ENCODE measurements at regions not wholly inside any gene's neighbourhood (a gene's known extent, or its start where the extent isn't known, plus 50 kb on each side); places are given as distances from the start of the nearest gene placed in this dataset.

- H3K9me3 Mint-ChIP-seq = no peaks in the 10 kb centered on the region
- no peaks in the 10 kb centered on the region for H3K4me1 Mint-ChIP-seq
- no peak overlapping the region for H3K27ac Mint-ChIP-seq
- H3K27me3 Mint-ChIP-seq (ENCODE audit: low read depth in 3 of 3) = peaks cover 0 to 3% (median 0%) of the 10 kb centered on the region in 3 donors
- no peaks in the 10 kb centered on the region for H3K36me3 Mint-ChIP-seq
- no peak for DNase-seq
- no peak overlapping the region for H3K4me3 Mint-ChIP-seq
Observed at GRCh38 chr16:65958086-65958485, 408.4 kb upstream of the CDH5 start.

GRCh38 chr16:65956100-65956499 lies 410.4 kb upstream of the CDH5 start:
- no peaks in the 10 kb centered on the region for H3K9me3 Mint-ChIP-seq
- no peaks in the 10 kb centered on the region for H3K36me3 Mint-ChIP-seq
- no peak overlapping the region for H3K4me3 Mint-ChIP-seq

GRCh38 chr16:65954446-65954845 lies 412.0 kb upstream of the CDH5 start:
- H3K9me3 Mint-ChIP-seq = no peaks in the 10 kb centered on the region
- no peaks in the 10 kb centered on the region for H3K36me3 Mint-ChIP-seq
- no peak overlapping the region for H3K4me3 Mint-ChIP-seq
- DNase-seq = no peak
- H3K27ac Mint-ChIP-seq = no peak overlapping the region
- H3K4me1 Mint-ChIP-seq = no peaks in the 10 kb centered on the region
- peaks cover 0 to 1% (median 0%) of the 10 kb centered on the region in 3 donors for H3K27me3 Mint-ChIP-seq (ENCODE audit: low read depth in 3 of 3)

More at GRCh38 chr16:65956100-65956499, 410.4 kb upstream of the CDH5 start:
- DNase-seq = no peak
- H3K4me1 Mint-ChIP-seq = no peaks in the 10 kb centered on the region
- no peak overlapping the region for H3K27ac Mint-ChIP-seq
- no peaks in the 10 kb centered on the region for H3K27me3 Mint-ChIP-seq (ENCODE audit: low read depth in 3 of 3)

GRCh38 chr16:65950211-65950610 lies 416.3 kb upstream of the CDH5 start:
- Mint-ChIP-seq H3K9me3 (no peaks in the 10 kb centered on the region), H3K4me1 (no peaks in the 10 kb centered on the region), H3K36me3 (no peaks in the 10 kb centered on the region), H3K4me3 (no peak overlapping the region), H3K27ac (no peak overlapping the region), H3K27me3 (ENCODE audit: low read depth in 3 of 3) (peaks cover 0 to 4% (median 1%) of the 10 kb centered on the region in 3 donors)
- no peak for DNase-seq

GRCh38 chr16:65948361-65948760 lies 418.1 kb upstream of the CDH5 start:
- Mint-ChIP-seq H3K27ac (no peak overlapping the region), H3K27me3 (ENCODE audit: low read depth in 3 of 3) (peaks cover 0 to 4% (median 1%) of the 10 kb centered on the region in 3 donors), H3K4me1 (no peaks in the 10 kb centered on the region), H3K4me3 (no peak overlapping the region), H3K36me3 (no peaks in the 10 kb centered on the region), H3K9me3 (peaks cover 0 to 2% (median 0%) of the 10 kb centered on the region in 6 donors)
- no peak for DNase-seq

GRCh38 chr16:65947951-65948350 lies 418.5 kb upstream of the CDH5 start:
- Mint-ChIP-seq H3K4me1 (no peaks in the 10 kb centered on the region), H3K27ac (no peak overlapping the region), H3K27me3 (ENCODE audit: low read depth in 3 of 3) (peaks cover 0 to 4% (median 1%) of the 10 kb centered on the region in 3 donors), H3K9me3 (peaks cover 0 to 2% (median 0%) of the 10 kb centered on the region in 6 donors), H3K36me3 (no peaks in the 10 kb centered on the region), H3K4me3 (no peak overlapping the region)
- no peak for DNase-seq

GRCh38 chr16:65945493-65945892 lies 421.0 kb upstream of the CDH5 start:
- Mint-ChIP-seq H3K36me3 (no peaks in the 10 kb centered on the region), H3K9me3 (peaks cover 0 to 2% (median 0%) of the 10 kb centered on the region in 6 donors), H3K27ac (no peak overlapping the region), H3K4me3 (no peak overlapping the region), H3K27me3 (ENCODE audit: low read depth in 3 of 3) (peaks cover 0 to 4% (median 3%) of the 10 kb centered on the region in 3 donors), H3K4me1 (no peaks in the 10 kb centered on the region)
- no peak for DNase-seq

- no peak for DNase-seq
- H3K4me1 Mint-ChIP-seq = no peaks in the 10 kb centered on the region
- peaks cover 0 to 2% (median 0%) of the 10 kb centered on the region in 6 donors for H3K9me3 Mint-ChIP-seq
- no peak overlapping the region for H3K4me3 Mint-ChIP-seq
- peaks cover 0 to 4% (median 3%) of the 10 kb centered on the region in 3 donors for H3K27me3 Mint-ChIP-seq (ENCODE audit: low read depth in 3 of 3)
- no peak overlapping the region for H3K27ac Mint-ChIP-seq
- no peaks in the 10 kb centered on the region for H3K36me3 Mint-ChIP-seq
Observed at GRCh38 chr16:65944361-65944760, 422.1 kb upstream of the CDH5 start.

GRCh38 chr16:65940711-65941110 lies 425.8 kb upstream of the CDH5 start:
- Mint-ChIP-seq H3K36me3 (no peaks in the 10 kb centered on the region), H3K27ac (no peak overlapping the region), H3K9me3 (peaks cover 0 to 2% (median 0%) of the 10 kb centered on the region in 6 donors), H3K4me3 (no peak overlapping the region), H3K27me3 (ENCODE audit: low read depth in 3 of 3) (peaks cover 0 to 3% (median 0%) of the 10 kb centered on the region in 3 donors), H3K4me1 (no peaks in the 10 kb centered on the region)
- no peak for DNase-seq

- Mint-ChIP-seq H3K36me3 (no peaks in the 10 kb centered on the region), H3K4me1 (no peaks in the 10 kb centered on the region), H3K27me3 (ENCODE audit: low read depth in 3 of 3) (peaks cover 0 to 7% (median 0%) of the 10 kb centered on the region in 3 donors), H3K4me3 (no peak overlapping the region), H3K9me3 (no peaks in the 10 kb centered on the region), H3K27ac (no peak overlapping the region)
- no peak for DNase-seq
Observed at GRCh38 chr16:65938083-65938482, 428.4 kb upstream of the CDH5 start.

GRCh38 chr16:65937455-65937854 lies 429.0 kb upstream of the CDH5 start:
- Mint-ChIP-seq H3K9me3 (no peaks in the 10 kb centered on the region), H3K27ac (no peak overlapping the region), H3K4me1 (no peaks in the 10 kb centered on the region), H3K27me3 (ENCODE audit: low read depth in 3 of 3) (peaks cover 0 to 7% (median 0%) of the 10 kb centered on the region in 3 donors), H3K4me3 (no peak overlapping the region), H3K36me3 (no peaks in the 10 kb centered on the region)
- no peak for DNase-seq

- Mint-ChIP-seq H3K9me3 (no peaks in the 10 kb centered on the region), H3K36me3 (no peaks in the 10 kb centered on the region), H3K4me3 (no peak overlapping the region), H3K27me3 (ENCODE audit: low read depth in 3 of 3) (peaks cover 0 to 6% (median 0%) of the 10 kb centered on the region in 3 donors), H3K27ac (no peak overlapping the region), H3K4me1 (no peaks in the 10 kb centered on the region)
- no peak for DNase-seq
Observed at GRCh38 chr16:65936096-65936495, 430.4 kb upstream of the CDH5 start.

- no peaks in the 10 kb centered on the region for H3K9me3 Mint-ChIP-seq
- H3K27ac Mint-ChIP-seq = no peak overlapping the region
- no peaks in the 10 kb centered on the region for H3K4me1 Mint-ChIP-seq
- no peaks in the 10 kb centered on the region for H3K36me3 Mint-ChIP-seq
- H3K27me3 Mint-ChIP-seq (ENCODE audit: low read depth in 3 of 3) = peaks cover 0 to 4% (median 0%) of the 10 kb centered on the region in 3 donors
- no peak for DNase-seq
- H3K4me3 Mint-ChIP-seq = no peak overlapping the region
Observed at GRCh38 chr16:65934443-65934842, 432.0 kb upstream of the CDH5 start.

- no peaks in the 10 kb centered on the region for H3K9me3 Mint-ChIP-seq
- H3K4me3 Mint-ChIP-seq = no peak overlapping the region
- H3K27ac Mint-ChIP-seq = no peak overlapping the region
Observed at GRCh38 chr16:65933703-65934102, 432.8 kb upstream of the CDH5 start.

GRCh38 chr16:65932350-65933072 lies 434.0 kb upstream of the CDH5 start:
- DNase-seq = no peak
- Mint-ChIP-seq H3K4me1 (no peaks in the 10 kb centered on the region), H3K27ac (no peak overlapping the region), H3K4me3 (no peak overlapping the region), H3K36me3 (no peaks in the 10 kb centered on the region), H3K9me3 (peaks cover 0 to 2% (median 0%) of the 10 kb centered on the region in 6 donors), H3K27me3 (ENCODE audit: low read depth in 3 of 3) (peaks cover 0 to 5% (median 2%) of the 10 kb centered on the region in 3 donors)

More at GRCh38 chr16:65933703-65934102, 432.8 kb upstream of the CDH5 start:
- H3K27me3 Mint-ChIP-seq (ENCODE audit: low read depth in 3 of 3) = peaks cover 0 to 4% (median 0%) of the 10 kb centered on the region in 3 donors
- DNase-seq = no peak
- H3K4me1 Mint-ChIP-seq = no peaks in the 10 kb centered on the region
- no peaks in the 10 kb centered on the region for H3K36me3 Mint-ChIP-seq
